ENCODE measurements at regions not wholly inside any gene's neighbourhood (a gene's known extent, or its start where the extent isn't known, plus 50 kb on each side); places are given as distances from the start of the nearest gene placed in this dataset.
"Not testable (repeated sequence)": the region's sequence is repeated elsewhere in the genome, so short reads cannot be mapped to it uniquely, and the experiment has no call there.

DNA sequence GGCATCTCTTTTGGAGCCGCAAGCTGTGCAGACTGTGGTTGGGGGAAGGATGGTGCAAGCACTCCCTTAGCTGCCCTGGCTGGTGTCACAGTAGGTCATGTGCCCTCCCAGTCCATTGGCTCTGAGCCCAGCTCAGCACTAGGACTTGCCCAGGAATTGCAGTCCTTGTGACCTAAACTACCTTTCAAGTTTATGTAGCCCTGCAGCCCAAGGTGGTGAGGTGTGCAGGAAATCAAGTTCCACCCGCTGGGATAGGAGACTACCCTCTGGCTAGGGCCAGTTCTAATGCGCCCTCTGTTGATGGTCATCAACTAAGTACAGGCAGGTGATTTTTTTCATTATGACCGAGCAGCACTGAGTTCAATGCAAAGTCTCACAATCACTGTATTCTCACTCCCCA is 335.2 kb downstream of the UBE2NL start:
- no peaks in the 10 kb centered on the region; a peak in 1 of 7 replicates for H3K36me3 Mint-ChIP-seq (ENCODE audit: insufficient read depth in 1 of 3, low read depth in 3 of 3)
- Histone ChIP-seq H3K23ac (ENCODE audit: insufficient read length, low read depth, low read length) (no peak overlapping the region), H3K9ac (ENCODE audit: extremely low read depth, insufficient read length, low read length) (no peak overlapping the region), H3K27ac (ENCODE audit: insufficient read length, low read depth, low read length) (no peak overlapping the region), H4K20me1 (ENCODE audit: control insufficient read depth, insufficient read depth, insufficient read length) (no peaks in the 10 kb centered on the region), H3K79me1 (ENCODE audit: insufficient read depth, low read depth, low read length, poor library complexity, severe bottlenecking) (no peaks in the 10 kb centered on the region), H3K4ac (ENCODE audit: low read depth, low read length) (no peak overlapping the region), H3K23me2 (ENCODE audit: insufficient read length, low read depth, low read length, poor library complexity, severe bottlenecking) (no peaks in the 10 kb centered on the region), H2BK5ac (ENCODE audit: insufficient read length, low read length) (no peak overlapping the region), H3K56ac (ENCODE audit: insufficient read length, low read depth, low read length) (no peak overlapping the region), H4K5ac (ENCODE audit: insufficient read length, low read depth, low read length) (no peak overlapping the region), H2BK12ac (ENCODE audit: insufficient read length, low read depth, low read length) (no peak overlapping the region), H2AK5ac (ENCODE audit: insufficient read length, low read length) (no peak overlapping the region), H3K9me3 (ENCODE audit: control insufficient read depth, low read depth, low read length) (peaks cover 25% of the 10 kb centered on the region), H3K4me1 (ENCODE audit: insufficient read depth, low read length) (no peaks in the 10 kb centered on the region), H3K79me2 (ENCODE audit: insufficient read depth, low read length) (no peaks in the 10 kb centered on the region), H2AFZ (ENCODE audit: low read length) (no peak overlapping the region), H2BK15ac (ENCODE audit: low read depth, low read length) (no peak overlapping the region), H4K91ac (ENCODE audit: insufficient read length, low read depth, low read length) (no peak overlapping the region), H2BK120ac (ENCODE audit: low read depth, low read length, poor library complexity, severe bottlenecking) (no peak overlapping the region), H4K8ac (replicated peaks; ENCODE audit: insufficient read length, low read depth, low read length) (no peak overlapping the region), H3K4me2 (ENCODE audit: insufficient read depth, insufficient read length, low read length) (no peak overlapping the region), H2BK20ac (ENCODE audit: low read depth, low read length, poor library complexity, severe bottlenecking) (no peak overlapping the region), H3T11ph (ENCODE audit: low read length) (no peak overlapping the region), H3K18ac (ENCODE audit: insufficient read length, low read depth, low read length) (no peak overlapping the region), H3K27me3 (ENCODE audit: insufficient read depth, low read length) (no peaks in the 10 kb centered on the region), H3K14ac (ENCODE audit: insufficient read depth, low read length) (no peak overlapping the region)
- WGBS (ENCODE audit: extremely low coverage, insufficient read length, low lambda C conversion rate): no CpG with 5 or more reads among the region's 4 CpGs
- TF ChIP-seq, protein P1, sequence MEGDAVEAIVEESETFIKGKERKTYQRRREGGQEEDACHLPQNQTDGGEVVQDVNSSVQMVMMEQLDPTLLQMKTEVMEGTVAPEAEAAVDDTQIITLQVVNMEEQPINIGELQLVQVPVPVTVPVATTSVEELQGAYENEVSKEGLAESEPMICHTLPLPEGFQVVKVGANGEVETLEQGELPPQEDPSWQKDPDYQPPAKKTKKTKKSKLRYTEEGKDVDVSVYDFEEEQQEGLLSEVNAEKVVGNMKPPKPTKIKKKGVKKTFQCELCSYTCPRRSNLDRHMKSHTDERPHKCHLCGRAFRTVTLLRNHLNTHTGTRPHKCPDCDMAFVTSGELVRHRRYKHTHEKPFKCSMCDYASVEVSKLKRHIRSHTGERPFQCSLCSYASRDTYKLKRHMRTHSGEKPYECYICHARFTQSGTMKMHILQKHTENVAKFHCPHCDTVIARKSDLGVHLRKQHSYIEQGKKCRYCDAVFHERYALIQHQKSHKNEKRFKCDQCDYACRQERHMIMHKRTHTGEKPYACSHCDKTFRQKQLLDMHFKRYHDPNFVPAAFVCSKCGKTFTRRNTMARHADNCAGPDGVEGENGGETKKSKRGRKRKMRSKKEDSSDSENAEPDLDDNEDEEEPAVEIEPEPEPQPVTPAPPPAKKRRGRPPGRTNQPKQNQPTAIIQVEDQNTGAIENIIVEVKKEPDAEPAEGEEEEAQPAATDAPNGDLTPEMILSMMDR (conservative IDR thresholded peaks at IDR 0.05): peak; percentile 56; the same call in 2 of the 3 replicates
- H3K27me3 Mint-ChIP-seq (ENCODE audit: low read depth): no peaks in the 10 kb centered on the region
- peaks cover 62 to 65% of the 10 kb centered on the region in 2 experiments for H3K9me3 Mint-ChIP-seq
- H3K4me1 Mint-ChIP-seq: no peaks in the 10 kb centered on the region
- no peak overlapping the region for H3K27ac Mint-ChIP-seq
- no peak overlapping the region for H3K4me3 Mint-ChIP-seq
- peak; percentile 55 for DNase-seq

GRCh38 chrX:144231116-144231785 is 347.4 kb downstream of the UBE2NL start:
- peaks cover 76 to 82% of the 10 kb centered on the region in 2 experiments for H3K9me3 Mint-ChIP-seq
- H3K4me3 Mint-ChIP-seq; H4K20me1 ChIP-seq (ENCODE audit: control insufficient read depth, insufficient read depth, insufficient read length): not testable (repeated sequence)

More at GRCh38 chrX:144231116-144231785, 347.4 kb downstream of the UBE2NL start:
- H4K8ac ChIP-seq (replicated peaks; ENCODE audit: insufficient read length, low read depth, low read length); H3K14ac ChIP-seq (ENCODE audit: insufficient read depth, low read length); H2BK12ac ChIP-seq (ENCODE audit: insufficient read length, low read depth, low read length); H2BK120ac ChIP-seq (ENCODE audit: low read depth, low read length, poor library complexity, severe bottlenecking); H3K27ac ChIP-seq (ENCODE audit: insufficient read length, low read depth, low read length); H3K4me2 ChIP-seq (ENCODE audit: insufficient read depth, insufficient read length, low read length); H3K27me3 ChIP-seq (ENCODE audit: insufficient read depth, low read length); H3K27me3 Mint-ChIP-seq (ENCODE audit: low read depth); H3K56ac ChIP-seq (ENCODE audit: insufficient read length, low read depth, low read length); H3K4me1 Mint-ChIP-seq; H2BK15ac ChIP-seq (ENCODE audit: low read depth, low read length); H3K4ac ChIP-seq (ENCODE audit: low read depth, low read length); H3K9ac ChIP-seq (ENCODE audit: extremely low read depth, insufficient read length, low read length); H4K5ac ChIP-seq (ENCODE audit: insufficient read length, low read depth, low read length); H3K23ac ChIP-seq (ENCODE audit: insufficient read length, low read depth, low read length); H3K18ac ChIP-seq (ENCODE audit: insufficient read length, low read depth, low read length); H3K23me2 ChIP-seq (ENCODE audit: insufficient read length, low read depth, low read length, poor library complexity, severe bottlenecking); H2BK5ac ChIP-seq (ENCODE audit: insufficient read length, low read length); H2AFZ ChIP-seq (ENCODE audit: low read length); H3K4me1 ChIP-seq (ENCODE audit: insufficient read depth, low read length); H4K91ac ChIP-seq (ENCODE audit: insufficient read length, low read depth, low read length); DNase-seq; H3T11ph ChIP-seq (ENCODE audit: low read length); H3K79me2 ChIP-seq (ENCODE audit: insufficient read depth, low read length); H3K79me1 ChIP-seq (ENCODE audit: insufficient read depth, low read depth, low read length, poor library complexity, severe bottlenecking); H3K27ac Mint-ChIP-seq; H2AK5ac ChIP-seq (ENCODE audit: insufficient read length, low read length); H2BK20ac ChIP-seq (ENCODE audit: low read depth, low read length, poor library complexity, severe bottlenecking): not testable (repeated sequence)
- no CpG with 5 or more reads among the region's 40 CpGs for WGBS (ENCODE audit: extremely low coverage, insufficient read length, low lambda C conversion rate)
- H3K36me3 Mint-ChIP-seq (ENCODE audit: insufficient read depth in 1 of 3, low read depth in 3 of 3): peaks cover 9 to 25% (median 14%) of the 10 kb centered on the region in 3 experiments
- H3K9me3 ChIP-seq (ENCODE audit: control insufficient read depth, low read depth, low read length): peaks cover 34% of the 10 kb centered on the region

Data from H9 (cell line).